22Rv1 (cell line): ENCODE measurements at regions not wholly inside any gene's neighbourhood (a gene's known extent, or its start where the extent isn't known, plus 50 kb on each side); places are given as distances from the start of the nearest gene placed in this dataset.

Experiments used
- H3K27ac ChIP-seq: fragments of 450-650 bp; 2 replicates; pipeline ENCODE4 v1.5.1; 2017
- CTCF ChIP-seq: fragments of 450-650 bp; IDR thresholded peaks from 2 replicates; pipeline ENCODE4 v1.5.1; 2017; ENCODE audit warnings: mild to moderate bottlenecking
- ZFX ChIP-seq: fragments of 450-650 bp; IDR thresholded peaks from 2 replicates; pipeline ENCODE4 v1.6.1; 2017; ENCODE audit warnings: antibody characterized with exemption, borderline replicate concordance

- H3K27ac ChIP-seq, result no peak overlapping the region
- no peak for TF ChIP-seq ZFX
- no peak for TF ChIP-seq CTCF
Observed at GRCh38 chr6:23611776-23612381, 514.1 kb upstream of the NRSN1 start.

- H3K27ac ChIP-seq, result no peak overlapping the region
- TF ChIP-seq ZFX (no peak), CTCF (no peak)
Observed at GRCh38 chr6:23618366-23618765, 507.6 kb upstream of the NRSN1 start.

GRCh38 chr6:23620911-23621401, 505.1 kb upstream of the NRSN1 start:
- TF ChIP-seq CTCF (no peak), ZFX (no peak)
- H3K27ac ChIP-seq, result no peak overlapping the region

- TF ChIP-seq ZFX (no peak), CTCF (no peak)
- H3K27ac ChIP-seq, result no peak overlapping the region
Observed at GRCh38 chr6:23630726-23631635, 495.0 kb upstream of the NRSN1 start.

GRCh38 chr6:23633996-23634395, 492.0 kb upstream of the NRSN1 start:
- TF ChIP-seq ZFX (no peak), CTCF (no peak)

GRCh38 chr6:23635150-23635549, 490.9 kb upstream of the NRSN1 start:
- TF ChIP-seq CTCF (no peak), ZFX (no peak)
- no peak overlapping the region for H3K27ac ChIP-seq

More at GRCh38 chr6:23633996-23634395, 492.0 kb upstream of the NRSN1 start:
- no peak overlapping the region for H3K27ac ChIP-seq

GRCh38 chr6:23637296-23637695, 488.7 kb upstream of the NRSN1 start:
- TF ChIP-seq CTCF, result no peak
- no peak for TF ChIP-seq ZFX
- H3K27ac ChIP-seq, result no peak overlapping the region
